Skin epidermis (tissue), 12 donors: ENCODE measurements at regions not wholly inside any gene's neighbourhood (a gene's known extent, or its start where the extent isn't known, plus 50 kb on each side); places are given as distances from the start of the nearest gene placed in this dataset.
A peak's percentile ranks its signal among the peaks of the same experiment; 100 is the strongest.

ENCODE experiments used
- H3K27ac ChIP-seq, 21 experiments: fragments of 200-600 bp; sonication (generic) in 11 of 21; one replicate each; pipeline ENCODE4 v1.5.0; 2020; ENCODE audit warnings: mild to moderate bottlenecking in 3 of 21, inconsistent platforms in 2 of 21, moderate library complexity in 2 of 21
- H3K4me3 ChIP-seq, 7 experiments: fragments of 200-600 bp; sonication (generic) in 2 of 7; one replicate each; pipeline ENCODE4 v1.5.0; 2020; ENCODE audit warnings: inconsistent platforms in 2 of 7, mild to moderate bottlenecking in 2 of 7, moderate library complexity in 1 of 7

DNA sequence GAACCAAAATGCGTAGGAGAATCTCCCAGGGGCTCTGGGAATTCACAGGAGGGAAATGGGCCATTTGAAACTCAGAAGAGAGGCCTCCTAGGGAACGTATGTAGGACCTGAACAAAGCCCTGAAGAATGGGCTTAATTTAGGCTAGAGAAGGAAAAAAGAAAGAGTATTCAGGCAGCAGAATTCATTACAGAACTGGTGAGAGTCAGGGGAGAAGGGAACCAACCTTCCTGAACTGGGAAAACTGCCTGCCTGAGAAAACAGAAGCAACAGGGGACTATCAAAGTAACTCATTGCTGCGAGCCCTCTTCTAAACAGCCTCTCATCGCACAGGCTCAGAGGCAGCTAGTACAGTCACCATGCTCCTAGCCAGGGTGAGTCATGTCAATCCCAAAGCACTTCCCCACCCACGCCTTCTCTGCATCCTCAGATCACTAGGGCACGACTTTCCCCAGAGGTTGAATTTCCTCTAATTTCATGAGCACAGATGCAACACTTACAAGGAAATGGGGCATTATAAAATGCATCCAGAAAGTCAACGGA is 98.1 kb downstream of the ADSS2 start:
- no peak overlapping the region for H3K4me3 ChIP-seq
- peak overlapping the region in 19 of 21 experiments; percentile 37 to 90 (median 74) for H3K27ac ChIP-seq

DNA sequence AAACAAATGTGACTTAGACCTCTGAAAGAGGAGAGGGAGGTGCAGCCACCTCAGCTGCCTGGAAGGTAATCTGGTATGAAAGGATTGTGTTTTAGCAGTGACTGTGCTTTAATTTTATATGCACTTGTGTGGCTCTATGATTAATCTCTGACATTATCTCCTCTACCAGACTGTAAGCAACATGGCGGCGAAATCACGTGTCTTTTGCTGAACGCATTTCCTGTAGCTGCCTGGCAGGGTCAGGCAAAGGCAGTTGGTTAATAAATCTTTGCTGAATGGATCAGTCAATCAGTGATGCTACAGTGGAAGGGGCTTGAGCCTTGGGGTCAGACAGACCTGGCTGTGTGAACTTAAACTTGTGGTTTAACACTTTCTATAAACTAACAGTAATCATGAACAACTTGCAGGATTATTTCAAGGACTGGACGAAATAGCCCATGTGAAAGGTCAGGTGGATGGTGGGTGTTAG is 96.9 kb downstream of the ADSS2 start:
- Histone ChIP-seq H3K4me3 (no peak overlapping the region), H3K27ac (peak overlapping the region in 1 of 21 experiments; percentile 90)

DNA sequence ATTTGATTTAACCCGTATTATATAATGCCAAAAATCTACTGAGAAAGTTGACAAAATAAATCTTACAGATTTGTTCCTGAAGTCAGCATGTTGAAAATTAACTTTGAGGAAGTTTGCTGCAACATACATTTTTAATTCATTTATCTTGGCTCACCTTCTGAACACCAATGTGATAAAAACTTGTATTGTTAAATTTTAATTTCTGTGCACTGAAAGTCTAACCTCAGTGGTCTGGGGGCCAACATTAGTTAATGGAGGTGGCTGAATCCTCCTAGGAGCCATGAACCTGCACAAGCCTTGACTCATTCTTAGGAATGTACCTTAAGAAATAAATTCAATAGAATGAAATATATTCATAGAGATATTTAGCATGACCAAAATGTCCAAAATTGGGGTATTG is 95.3 kb downstream of the ADSS2 start:
- H3K27ac ChIP-seq = no peak overlapping the region
- H3K4me3 ChIP-seq = no peak overlapping the region
